ENCODE measurements at regions not wholly inside any gene's neighbourhood (a gene's known extent, or its start where the extent isn't known, plus 50 kb on each side); places are given as distances from the start of the nearest gene placed in this dataset.

DNA sequence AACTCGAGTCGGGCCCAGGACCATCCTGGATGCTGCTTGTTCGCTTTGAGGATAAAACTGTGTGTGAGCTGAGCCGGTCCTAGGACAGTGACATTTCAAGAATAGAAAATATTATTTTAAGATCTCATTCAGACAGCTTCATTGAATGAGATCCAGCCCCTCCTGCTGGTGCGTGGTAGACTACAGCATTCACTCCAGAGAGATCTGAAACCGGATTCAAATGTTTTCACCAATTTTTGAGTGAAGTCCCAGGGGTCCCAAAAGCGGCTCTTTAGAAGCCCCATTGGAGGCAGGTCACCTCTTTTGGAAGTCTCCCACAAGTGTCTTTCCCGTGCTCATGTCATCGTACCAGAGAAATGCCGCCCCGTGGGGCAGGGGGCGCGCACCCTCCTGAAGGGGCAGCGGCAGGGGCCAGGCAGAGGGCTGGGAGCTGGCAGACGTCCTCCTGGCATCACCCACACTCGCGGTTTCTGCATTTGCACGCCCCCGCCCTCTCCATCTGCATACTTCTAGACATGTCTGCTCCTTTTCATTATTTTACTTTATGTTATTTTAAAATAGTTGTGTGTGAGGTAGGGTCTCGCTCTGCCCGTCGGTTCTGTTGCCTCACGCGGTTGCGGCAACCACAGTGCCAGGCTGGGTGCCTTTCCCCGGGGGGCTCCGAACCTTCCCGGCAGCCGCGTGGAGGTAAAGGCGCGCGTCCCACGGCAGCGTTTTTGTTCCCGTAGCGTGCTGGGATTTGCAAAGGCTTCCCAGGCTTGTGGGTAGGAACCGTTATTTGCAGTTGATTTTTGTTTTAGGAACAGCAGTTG, 52.3 kb upstream of the DPYSL4 start:
- ChIA-PET CTCF (no interaction called here), POLR2A (no interaction called here)
- H3K4me1 ChIP-seq (ENCODE audit: control insufficient read depth in 1 of 2, extremely low read depth in 1 of 2, insufficient read depth in 2 of 2, low read length in 2 of 2): no peaks in the 10 kb centered on the region
- WGBS (ENCODE audit: insufficient coverage): 89% methylated on average over 27 of the region's 38 CpGs
- no peaks in the 10 kb centered on the region for H3K36me3 ChIP-seq (ENCODE audit: control insufficient read depth in 2 of 2, extremely low read depth in 1 of 2, insufficient read depth in 1 of 2, low read length in 1 of 2)
- Mint-ChIP-seq H3K4me1 (peaks cover 0 to 2% (median 0%) of the 10 kb centered on the region in 3 donors), H3K27ac (no peak overlapping the region), H3K9me3 (no peaks in the 10 kb centered on the region), H3K36me3 (no peaks in the 10 kb centered on the region), H3K27me3 (peaks cover 9 to 34% of the 10 kb centered on the region in 2 donors), H3K4me3 (no peak overlapping the region)
- no peak overlapping the region for H3K4me3 ChIP-seq (ENCODE audit: control insufficient read depth in 1 of 2, extremely low read depth in 1 of 2, low read length in 1 of 2)
- H3K9me3 ChIP-seq: no peaks in the 10 kb centered on the region
- ATAC-seq (replicated peaks in 1 of 4) (no peak), DNase-seq (no peak)
- no peak overlapping the region for H3K27ac ChIP-seq (ENCODE audit: low read length)
- peaks cover 0 to 56% of the 10 kb centered on the region in 2 experiments for H3K27me3 ChIP-seq (replicated peaks in 1 of 2; ENCODE audit: control insufficient read depth in 2 of 2, extremely low read depth in 1 of 2, insufficient read depth in 2 of 2, low read length in 1 of 2)

DNA sequence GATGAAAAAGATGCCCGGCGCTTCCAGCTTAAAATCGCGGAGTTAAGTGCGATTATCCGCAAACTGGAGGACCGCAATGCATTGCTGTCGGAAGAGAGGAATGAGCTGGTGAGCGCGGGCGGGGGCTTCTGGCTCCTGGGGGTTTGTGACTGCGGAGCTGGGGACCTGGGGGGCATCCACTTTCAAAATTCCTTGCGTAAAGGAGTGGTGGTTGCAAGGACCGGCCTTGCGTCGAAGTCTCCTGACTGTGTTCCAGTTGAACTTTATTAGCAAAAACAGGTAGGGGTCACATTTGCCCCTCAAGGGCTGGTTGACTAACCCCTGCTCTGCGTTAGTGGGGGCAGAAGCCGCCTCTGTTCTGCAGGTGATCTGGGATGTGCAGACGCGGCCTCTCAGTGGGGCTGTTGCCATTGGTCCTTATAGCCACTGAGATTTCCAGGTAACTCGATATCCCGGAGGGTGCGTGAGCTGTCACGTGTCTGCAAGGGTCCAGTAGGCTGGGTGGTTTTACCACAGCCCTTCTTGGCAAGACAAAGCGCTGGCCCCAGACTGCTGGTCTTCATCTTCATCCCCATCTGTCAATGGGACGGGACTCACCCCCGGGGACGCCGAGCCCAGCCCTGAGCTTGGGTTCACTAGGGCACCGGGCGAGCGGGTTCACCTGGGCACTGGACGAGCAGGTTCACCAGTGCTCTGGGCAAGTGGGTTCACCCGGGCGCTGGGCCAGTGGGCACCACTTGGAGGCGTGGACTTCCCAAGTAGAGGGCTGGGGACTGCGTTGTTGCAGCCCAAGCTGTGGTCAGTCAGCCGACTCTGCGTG, 51.5 kb upstream of the DPYSL4 start:
- H3K36me3 Mint-ChIP-seq: no peaks in the 10 kb centered on the region
- no peak overlapping the region for H3K4me3 Mint-ChIP-seq
- H3K4me1 Mint-ChIP-seq: peaks cover 0 to 2% (median 0%) of the 10 kb centered on the region in 3 donors
- ChIA-PET POLR2A (no interaction called here), CTCF (interaction anchor here in 1 of 2 donors (0.6 kb wide), 1 partner anchor 78 kb away, joined by 3 read pairs; no protein-coding TSS in a partner anchor)
- DNase-seq (no peak), ATAC-seq (replicated peaks in 1 of 4) (no peak)
- 83% methylated on average over 31 of the region's 39 CpGs for WGBS (ENCODE audit: insufficient coverage)
- no peaks in the 10 kb centered on the region for H3K9me3 Mint-ChIP-seq
- no peaks in the 10 kb centered on the region for H3K4me1 ChIP-seq (ENCODE audit: control insufficient read depth in 1 of 2, extremely low read depth in 1 of 2, insufficient read depth in 2 of 2, low read length in 2 of 2)
- no peaks in the 10 kb centered on the region for H3K36me3 ChIP-seq (ENCODE audit: control insufficient read depth in 2 of 2, extremely low read depth in 1 of 2, insufficient read depth in 1 of 2, low read length in 1 of 2)
- no peak overlapping the region for H3K27ac ChIP-seq (ENCODE audit: low read length)
- peaks cover 6 to 27% of the 10 kb centered on the region in 2 donors for H3K27me3 Mint-ChIP-seq
- H3K4me3 ChIP-seq (ENCODE audit: control insufficient read depth in 1 of 2, extremely low read depth in 1 of 2, low read length in 1 of 2): no peak overlapping the region
- H3K27me3 ChIP-seq (replicated peaks in 1 of 2; ENCODE audit: control insufficient read depth in 2 of 2, extremely low read depth in 1 of 2, insufficient read depth in 2 of 2, low read length in 1 of 2): peaks cover 0 to 51% of the 10 kb centered on the region in 2 experiments
- H3K27ac Mint-ChIP-seq: no peak overlapping the region
- H3K9me3 ChIP-seq: no peaks in the 10 kb centered on the region

DNA sequence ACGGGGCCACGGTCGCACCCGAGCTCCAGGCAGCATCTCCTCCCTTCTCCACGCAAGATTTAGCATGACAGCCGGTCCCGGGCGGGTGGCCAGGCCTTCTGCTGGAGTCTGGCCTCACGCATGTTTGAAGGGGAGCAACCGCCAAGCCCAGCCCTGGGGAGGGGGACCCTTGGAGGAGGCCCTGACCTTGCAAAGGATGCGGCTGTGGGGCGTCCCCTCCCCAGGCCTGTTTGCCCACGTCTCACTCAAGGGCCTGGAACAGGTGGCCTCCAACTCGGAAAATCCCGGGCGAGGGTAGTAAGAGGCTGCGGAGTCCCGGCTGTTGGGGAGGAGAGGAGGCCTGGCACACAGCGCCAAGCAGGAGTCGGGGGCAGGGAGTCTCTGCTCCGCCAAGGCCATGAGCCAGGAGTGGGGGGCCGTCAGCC, 50.6 kb upstream of the DPYSL4 start:
- Histone ChIP-seq H3K36me3 (ENCODE audit: control insufficient read depth in 2 of 2, extremely low read depth in 1 of 2, insufficient read depth in 1 of 2, low read length in 1 of 2) (no peaks in the 10 kb centered on the region), H3K27me3 (replicated peaks in 1 of 2; ENCODE audit: control insufficient read depth in 2 of 2, extremely low read depth in 1 of 2, insufficient read depth in 2 of 2, low read length in 1 of 2) (peaks cover 0 to 47% of the 10 kb centered on the region in 2 experiments), H3K4me1 (ENCODE audit: control insufficient read depth in 1 of 2, extremely low read depth in 1 of 2, insufficient read depth in 2 of 2, low read length in 2 of 2) (no peaks in the 10 kb centered on the region), H3K27ac (ENCODE audit: low read length) (no peak overlapping the region), H3K4me3 (ENCODE audit: control insufficient read depth in 1 of 2, extremely low read depth in 1 of 2, low read length in 1 of 2) (no peak overlapping the region), H3K9me3 (no peaks in the 10 kb centered on the region)
- no peaks in the 10 kb centered on the region for H3K9me3 Mint-ChIP-seq
- POLR2A ChIA-PET: no interaction called here
- 80% methylated on average over 12 of the region's 22 CpGs for WGBS (ENCODE audit: insufficient coverage)
- no peak overlapping the region for H3K27ac Mint-ChIP-seq
- no peak overlapping the region for H3K4me3 Mint-ChIP-seq
- H3K27me3 Mint-ChIP-seq: peaks cover 6 to 23% of the 10 kb centered on the region in 2 donors
- peaks cover 0 to 2% (median 0%) of the 10 kb centered on the region in 3 donors for H3K4me1 Mint-ChIP-seq
- CTCF ChIA-PET: interaction anchor here in 1 of 2 donors (0.6 kb wide), 1 partner anchor 77 kb away, joined by 3 read pairs; no protein-coding TSS in a partner anchor
- DNase-seq: no peak
- H3K36me3 Mint-ChIP-seq: no peaks in the 10 kb centered on the region
- ATAC-seq (replicated peaks in 1 of 4): no peak

DNA sequence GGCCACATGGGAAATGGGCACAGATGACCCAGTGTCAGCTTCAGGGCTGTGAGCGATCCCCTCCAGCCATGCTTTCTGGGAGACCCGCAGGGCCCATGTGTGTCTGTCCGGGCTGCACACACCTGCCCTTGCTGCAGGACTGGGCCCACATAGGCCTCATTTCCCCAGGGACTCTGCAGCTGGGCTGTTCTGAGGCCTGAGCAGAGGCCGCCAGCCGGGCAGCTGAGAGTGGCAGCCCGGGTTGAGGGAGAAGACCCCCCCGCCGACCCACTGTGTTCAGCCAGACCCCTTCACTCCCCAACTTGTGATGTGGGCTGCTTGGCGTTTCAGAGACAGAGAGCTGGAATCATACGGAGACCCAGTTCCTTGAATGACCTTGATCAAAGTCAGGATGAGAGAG, 50.1 kb upstream of the DPYSL4 start:
- H3K4me3 ChIP-seq (ENCODE audit: control insufficient read depth in 1 of 2, extremely low read depth in 1 of 2, low read length in 1 of 2): no peak overlapping the region
- H3K9me3 ChIP-seq: no peaks in the 10 kb centered on the region
- ChIA-PET CTCF (no interaction called here), POLR2A (no interaction called here)
- H3K27ac ChIP-seq (ENCODE audit: low read length): no peak overlapping the region
- no peaks in the 10 kb centered on the region for H3K36me3 ChIP-seq (ENCODE audit: control insufficient read depth in 2 of 2, extremely low read depth in 1 of 2, insufficient read depth in 1 of 2, low read length in 1 of 2)
- Mint-ChIP-seq H3K27ac (no peak overlapping the region), H3K9me3 (no peaks in the 10 kb centered on the region), H3K4me3 (no peak overlapping the region), H3K27me3 (peaks cover 6 to 19% of the 10 kb centered on the region in 2 donors), H3K4me1 (peaks cover 0 to 2% (median 0%) of the 10 kb centered on the region in 3 donors), H3K36me3 (no peaks in the 10 kb centered on the region)
- DNase-seq (no peak), ATAC-seq (replicated peaks in 1 of 4) (no peak)
- peaks cover 0 to 46% of the 10 kb centered on the region in 2 experiments for H3K27me3 ChIP-seq (replicated peaks in 1 of 2; ENCODE audit: control insufficient read depth in 2 of 2, extremely low read depth in 1 of 2, insufficient read depth in 2 of 2, low read length in 1 of 2)
- WGBS (ENCODE audit: insufficient coverage): 86% methylated on average over 6 of the region's 10 CpGs
- H3K4me1 ChIP-seq (ENCODE audit: control insufficient read depth in 1 of 2, extremely low read depth in 1 of 2, insufficient read depth in 2 of 2, low read length in 2 of 2): no peaks in the 10 kb centered on the region
